ENCODE measurements at regions not wholly inside any gene's neighbourhood (a gene's known extent, or its start where the extent isn't known, plus 50 kb on each side); places are given as distances from the start of the nearest gene placed in this dataset.

- POLR2A ChIA-PET = no interaction called here
- CTCF ChIA-PET = interaction anchor here (0.6 to 1.5 kb wide), 11 partner anchors 10 to 538 kb away, joined by 3 to 5 read pairs (median 3); no protein-coding TSS in a partner anchor
- TF ChIP-seq NFRKB (IDR thresholded peaks at IDR 0.05) (no peak), HDGF (IDR thresholded peaks at IDR 0.05; ENCODE audit: borderline replicate concordance) (no peak), TARDBP (IDR thresholded peaks at IDR 0.05) (no peak), BHLHE40 (IDR thresholded peaks at IDR 0.05; ENCODE audit: borderline replicate concordance) (no peak), FOXM1 (IDR thresholded peaks at IDR 0.05; ENCODE audit: borderline replicate concordance) (no peak), CTBP1 (IDR thresholded peaks at IDR 0.05; ENCODE audit: borderline replicate concordance) (no peak), FOXA1 (IDR thresholded peaks at IDR 0.05) (no peak), PKNOX1 (IDR thresholded peaks at IDR 0.05) (no peak), LEF1 (IDR thresholded peaks at IDR 0.05; ENCODE audit: borderline replicate concordance) (no peak), FOXK2 (IDR thresholded peaks at IDR 0.05) (no peak), SUZ12 (IDR thresholded peaks at IDR 0.05) (no peak), L3MBTL2 (conservative IDR thresholded peaks at IDR 0.05) (no peak)
- peak; percentile 76 for DNase-seq (ENCODE audit: extremely low spot score)
These were observed 105.9 kb upstream of the C21orf91 start for GRCh38 chr21:17925000-17925610.

GRCh38 chr21:17921579-17922530, 102.7 kb upstream of the C21orf91 start:
- DNase-seq (ENCODE audit: extremely low spot score) = no peak
- POLR2A ChIA-PET = no interaction called here
- no peak for TF ChIP-seq FOXA1 (IDR thresholded peaks at IDR 0.05)
- no peak for TF ChIP-seq L3MBTL2 (conservative IDR thresholded peaks at IDR 0.05)
- TF ChIP-seq FOXK2 (IDR thresholded peaks at IDR 0.05) = no peak
- no peak for TF ChIP-seq FOXM1 (IDR thresholded peaks at IDR 0.05; ENCODE audit: borderline replicate concordance)
- CTCF ChIA-PET = interaction anchor here (0.6 to 1.4 kb wide), 2 partner anchors 240 to 1906 kb away, joined by 3 read pairs; no protein-coding TSS in a partner anchor

- ChIA-PET CTCF (interaction anchor here (0.5 to 0.8 kb wide), 2 partner anchors 8 to 10 kb away, joined by 3 to 4 read pairs; no protein-coding TSS in a partner anchor), POLR2A (no interaction called here)
- no peak for TF ChIP-seq NFRKB (IDR thresholded peaks at IDR 0.05)
- TF ChIP-seq SUZ12 (IDR thresholded peaks at IDR 0.05) = no peak
- TF ChIP-seq ZNF384 (IDR thresholded peaks at IDR 0.05) = no peak
- TF ChIP-seq PKNOX1 (IDR thresholded peaks at IDR 0.05) = no peak
- no peak for TF ChIP-seq LEF1 (IDR thresholded peaks at IDR 0.05; ENCODE audit: borderline replicate concordance)
- no peak for TF ChIP-seq TARDBP (IDR thresholded peaks at IDR 0.05)
- no peak for TF ChIP-seq FOXA1 (IDR thresholded peaks at IDR 0.05)
- TF ChIP-seq ELF4 (IDR thresholded peaks at IDR 0.05) = no peak
- TF ChIP-seq L3MBTL2 (conservative IDR thresholded peaks at IDR 0.05) = no peak
- TF ChIP-seq FOXM1 (IDR thresholded peaks at IDR 0.05; ENCODE audit: borderline replicate concordance) = no peak
- TF ChIP-seq CTBP1 (IDR thresholded peaks at IDR 0.05; ENCODE audit: borderline replicate concordance) = no peak
- no peak for TF ChIP-seq FOXK2 (IDR thresholded peaks at IDR 0.05)
- TF ChIP-seq BHLHE40 (IDR thresholded peaks at IDR 0.05; ENCODE audit: borderline replicate concordance) = no peak
- DNase-seq (ENCODE audit: extremely low spot score) = no peak
These were observed 96.8 kb upstream of the C21orf91 start for GRCh38 chr21:17915976-17916375.

GRCh38 chr21:17911628-17912027, 92.5 kb upstream of the C21orf91 start:
- no peak for DNase-seq (ENCODE audit: extremely low spot score)
- no peak for TF ChIP-seq ELF4 (IDR thresholded peaks at IDR 0.05)
- no peak for TF ChIP-seq TARDBP (IDR thresholded peaks at IDR 0.05)
- POLR2A ChIA-PET = no interaction called here
- CTCF ChIA-PET = no interaction called here

GRCh38 chr21:17903929-17904639, 84.9 kb upstream of the C21orf91 start:
- no peak for DNase-seq (ENCODE audit: extremely low spot score)
- ChIA-PET POLR2A (no interaction called here), CTCF (no interaction called here)
- TF ChIP-seq NFRKB (IDR thresholded peaks at IDR 0.05) = no peak
- no peak for TF ChIP-seq CTBP1 (IDR thresholded peaks at IDR 0.05; ENCODE audit: borderline replicate concordance)
- TF ChIP-seq LEF1 (IDR thresholded peaks at IDR 0.05; ENCODE audit: borderline replicate concordance) = no peak
- no peak for TF ChIP-seq SP1 (IDR thresholded peaks at IDR 0.05)
- no peak for TF ChIP-seq FOXK2 (IDR thresholded peaks at IDR 0.05)
- TF ChIP-seq ZNF384 (IDR thresholded peaks at IDR 0.05) = no peak
- no peak for TF ChIP-seq FOXA1 (IDR thresholded peaks at IDR 0.05)
- TF ChIP-seq FOXM1 (IDR thresholded peaks at IDR 0.05; ENCODE audit: borderline replicate concordance) = no peak
- TF ChIP-seq ELF4 (IDR thresholded peaks at IDR 0.05) = no peak
- no peak for TF ChIP-seq L3MBTL2 (conservative IDR thresholded peaks at IDR 0.05)
- TF ChIP-seq ARNT (IDR thresholded peaks at IDR 0.05) = no peak
- TF ChIP-seq TARDBP (IDR thresholded peaks at IDR 0.05) = no peak

GRCh38 chr21:17903029-17903806, 84.1 kb upstream of the C21orf91 start:
- no peak for DNase-seq (ENCODE audit: extremely low spot score)
- POLR2A ChIA-PET = no interaction called here
- CTCF ChIA-PET = no interaction called here
- TF ChIP-seq SUZ12 (IDR thresholded peaks at IDR 0.05) (no peak), TARDBP (IDR thresholded peaks at IDR 0.05) (no peak), ZNF384 (IDR thresholded peaks at IDR 0.05) (no peak), SP1 (IDR thresholded peaks at IDR 0.05) (no peak), FOXK2 (IDR thresholded peaks at IDR 0.05) (no peak), HDGF (IDR thresholded peaks at IDR 0.05; ENCODE audit: borderline replicate concordance) (no peak), ARNT (IDR thresholded peaks at IDR 0.05) (no peak), PKNOX1 (IDR thresholded peaks at IDR 0.05) (no peak), NFRKB (IDR thresholded peaks at IDR 0.05) (no peak), FOXM1 (IDR thresholded peaks at IDR 0.05; ENCODE audit: borderline replicate concordance) (no peak)
